GM12878 (cell line): ENCODE measurements at regions not wholly inside any gene's neighbourhood (a gene's known extent, or its start where the extent isn't known, plus 50 kb on each side); places are given as distances from the start of the nearest gene placed in this dataset.

Source experiments
- ATAC-seq: fragments of 200-7000 bp; cut with Tn5 transposase; 3 replicates; pipeline ENCODE4 v1.9.1; 2020; ENCODE audit warnings: mild to moderate bottlenecking, moderate library complexity
- BruUV-seq: library from RNA; stranded (reverse); fragments of 400-500 nt; replicated peaks from 2 replicates; lab custom pipeline; 2021; lab: Mats Ljungman, UMichigan
- CTCF ChIA-PET: fragments of 300-600 bp; sonication (Branson Sonifier 250); formaldehyde crosslinking; extraction: SDS; loops from one replicate; lab custom pipeline; 2021; ENCODE audit warnings: inconsistent platforms; lab: Yijun Ruan, JAX
- POLR2A ChIA-PET: fragments of 350-600 bp; formaldehyde crosslinking; extraction: SDS; loops from one replicate; lab custom pipeline; 2021; ENCODE audit warnings: inconsistent platforms; lab: Charles Lee
- RAD21 ChIA-PET: fragments of 300-600 bp; sonication (Branson Sonifier 250); formaldehyde crosslinking; loops from one replicate; lab custom pipeline; 2023; ENCODE audit warnings: antibody characterized with exemption; ENCODE audit not compliant: unreplicated experiment; lab: Charles Lee
- SMC1A ChIA-PET: fragments of 300-600 bp; sonication (Branson Sonifier 250); formaldehyde crosslinking; loops from one replicate; lab custom pipeline; 2023; ENCODE audit not compliant: unreplicated experiment, uncharacterized antibody; lab: Charles Lee
- DNase-seq: peaks from one replicate; pipeline ENCODE4 v3.0.0-alpha.2; 2011; ENCODE audit warnings: low read depth, low spot score
- FAIRE-seq: peaks from 3 replicates; lab custom pipeline; 2011; peaks lifted over from hg19 to GRCh38; lab: Jason Lieb, UNC
- H2AFZ ChIP-seq: 2 replicates; pipeline ENCODE4 v1.6.0; 2011; ENCODE audit warnings: low read depth, low read length, control low read depth; ENCODE audit not compliant: control insufficient read depth
- H3K27ac ChIP-seq: 2 replicates; pipeline ENCODE4 v1.5.1; 2011; ENCODE audit warnings: control low read depth; ENCODE audit not compliant: control insufficient read depth, insufficient read depth
- H3K27me3 ChIP-seq, 2 experiments: replicated peaks in 1 of 2; 2 replicates each; pipeline versions ENCODE4 v1.6.0 to v1.6.1; 2011; ENCODE audit warnings: low read length in 1 of 2; ENCODE audit not compliant: control insufficient read depth in 2 of 2, insufficient read depth in 2 of 2
- H3K36me3 ChIP-seq, 2 experiments: 2 replicates each; pipeline ENCODE4 v1.5.1; 2011; ENCODE audit warnings: low read length in 1 of 2; ENCODE audit not compliant: control insufficient read depth in 2 of 2, insufficient read depth in 2 of 2
- H3K4me1 ChIP-seq: 2 replicates; pipeline ENCODE4 v1.6.1; 2011; ENCODE audit warnings: mild to moderate bottlenecking, low read length, moderate library complexity, mixed read lengths; ENCODE audit not compliant: control insufficient read depth, insufficient read depth
- H3K4me2 ChIP-seq: 2 replicates; pipeline ENCODE4 v1.6.0; 2011; ENCODE audit warnings: control low read depth; ENCODE audit not compliant: control insufficient read depth, insufficient read depth
- H3K4me3 ChIP-seq: fragments of 200-600 bp; sonication (generic); 2 replicates; pipeline ENCODE4 v1.5.1; 2016
- H3K79me2 ChIP-seq: 2 replicates; pipeline ENCODE4 v1.6.0; 2011; ENCODE audit warnings: low read length; ENCODE audit not compliant: control insufficient read depth, insufficient read depth
- H3K9ac ChIP-seq: 2 replicates; pipeline ENCODE4 v1.8.0; 2011; ENCODE audit warnings: low read length, control low read depth, mixed read lengths; ENCODE audit not compliant: control insufficient read depth, insufficient read depth
- H3K9me3 ChIP-seq: replicated peaks from 3 replicates; pipeline ENCODE4 v1.5.1; 2011; ENCODE audit warnings: mild to moderate bottlenecking, low read length; ENCODE audit not compliant: control insufficient read depth, insufficient read depth
- H4K20me1 ChIP-seq: 2 replicates; pipeline ENCODE4 v1.6.0; 2011; ENCODE audit not compliant: control insufficient read depth, insufficient read depth
- CBFB ChIP-seq: IDR thresholded peaks from 2 replicates; pipeline ENCODE4 v1.6.1; 2016; ENCODE audit warnings: antibody characterized with exemption, low read depth
- CUX1 ChIP-seq: IDR thresholded peaks from 2 replicates; pipeline ENCODE4 v1.6.1; 2012; ENCODE audit warnings: improper control_type of control experiment, low read depth, low read length; ENCODE audit not compliant: insufficient replicate concordance
- ETV6 ChIP-seq, 2 experiments: fragments of 450-650 bp in 1 of 2; IDR thresholded peaks in 1 of 2; conservative IDR thresholded peaks in 1 of 2; 2 replicates each; pipeline ENCODE4 v1.6.1; 2014; ENCODE audit warnings: antibody characterized with exemption in 1 of 2, borderline replicate concordance in 1 of 2, low read depth in 1 of 2, mild to moderate bottlenecking in 1 of 2, moderate library complexity in 1 of 2
- GABPA ChIP-seq: IDR thresholded peaks from 2 replicates; pipeline ENCODE4 v1.6.1; 2014; ENCODE audit warnings: antibody characterized with exemption, low read depth, mild to moderate bottlenecking, inconsistent platforms
- JUNB ChIP-seq: IDR thresholded peaks from 2 replicates; pipeline ENCODE4 v1.6.1; 2016; ENCODE audit warnings: antibody characterized with exemption, mild to moderate bottlenecking
- RAD51 ChIP-seq: fragments of 450-650 bp; IDR thresholded peaks from 2 replicates; pipeline ENCODE4 v1.6.1; 2016; ENCODE audit warnings: moderate library complexity, mild to moderate bottlenecking, inconsistent platforms
- RB1 ChIP-seq: fragments of 450-650 bp; formaldehyde crosslinking; IDR thresholded peaks from 2 replicates; pipeline ENCODE4 v1.6.1; 2017; ENCODE audit warnings: mild to moderate bottlenecking, borderline replicate concordance
- SIX5 ChIP-seq: IDR thresholded peaks from 2 replicates; pipeline ENCODE4 v1.6.1; 2011; ENCODE audit warnings: mild to moderate bottlenecking, low read depth, low read length, moderate library complexity; ENCODE audit not compliant: severe bottlenecking
- SMC3 ChIP-seq: IDR thresholded peaks from 2 replicates; pipeline ENCODE4 v1.6.1; 2011; ENCODE audit warnings: low read length, improper control_type of control experiment, borderline replicate concordance
- ZNF217 ChIP-seq: fragments of 450-650 bp; IDR thresholded peaks from 2 replicates; pipeline ENCODE4 v1.6.1; 2017; ENCODE audit warnings: antibody characterized with exemption, mild to moderate bottlenecking
- ZZZ3 ChIP-seq: IDR thresholded peaks from 2 replicates; pipeline ENCODE4 v1.6.1; 2011; ENCODE audit warnings: low read depth; ENCODE audit not compliant: control insufficient read depth, insufficient read length
- WGBS: methylation state at CpG from one replicate; pipeline ENCODE4 v1.1.6; 2016; ENCODE audit warnings: low lambda C conversion rate; ENCODE audit not compliant: insufficient replicate concordance, insufficient coverage; ENCODE audit errors: missing lambda C conversion rate; 5-methylcytosine and 5-hydroxymethylcytosine counted together
- in situ Hi-C: fragments of 300-500 bp; cut with MboI; formaldehyde crosslinking; loops from 9 replicates; pipeline ENCODE4 v1.14.3; 2018; ENCODE audit warnings: mixed read lengths
- intact Hi-C: fragments of 100-400 bp; cut with micrococcal nuclease; formaldehyde crosslinking; loops from one replicate; pipeline ENCODE4 v1.14.2; 2022; ENCODE audit not compliant: unreplicated experiment
- TF ChIP-seq, protein P1 (sequence below): IDR thresholded peaks from 2 replicates; pipeline ENCODE4 v1.6.1; 2011; ENCODE audit warnings: low read depth, mild to moderate bottlenecking, low read length, moderate library complexity, borderline replicate concordance; ENCODE audit errors: extremely low read depth
- TF ChIP-seq, protein P2 (sequence below): fragments of 450-650 bp; IDR thresholded peaks from 2 replicates; pipeline ENCODE4 v1.6.1; 2017; ENCODE audit warnings: borderline replicate concordance
- TF ChIP-seq, protein P3 (sequence below): fragments of 150-350 bp; IDR thresholded peaks from 2 replicates; pipeline ENCODE4 v1.6.1; 2014; ENCODE audit warnings: mild to moderate bottlenecking, low read depth, low read length

DNA sequence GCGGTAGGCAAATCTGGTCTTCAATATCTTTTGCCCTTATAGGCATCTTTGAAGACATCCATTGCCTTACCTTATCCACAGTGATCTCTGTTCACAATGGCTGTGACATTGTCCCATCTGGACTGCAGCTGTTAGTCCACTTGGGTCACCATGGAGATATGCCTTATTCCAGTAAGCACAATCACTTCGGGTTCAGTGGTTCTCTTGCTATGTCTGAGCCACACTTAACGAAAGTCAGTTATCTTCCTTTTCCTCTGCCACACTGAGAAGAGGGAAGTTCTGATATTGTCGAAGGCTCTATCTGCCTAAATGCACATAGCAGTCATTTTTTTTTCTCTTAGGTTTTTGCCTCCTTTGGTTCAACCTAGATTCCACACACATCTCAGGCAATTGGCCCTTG is 119.0 kb upstream of the SATB1 start (continued):
- TF ChIP-seq, protein P1, sequence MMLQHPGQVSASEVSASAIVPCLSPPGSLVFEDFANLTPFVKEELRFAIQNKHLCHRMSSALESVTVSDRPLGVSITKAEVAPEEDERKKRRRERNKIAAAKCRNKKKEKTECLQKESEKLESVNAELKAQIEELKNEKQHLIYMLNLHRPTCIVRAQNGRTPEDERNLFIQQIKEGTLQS, result no peak

DNA sequence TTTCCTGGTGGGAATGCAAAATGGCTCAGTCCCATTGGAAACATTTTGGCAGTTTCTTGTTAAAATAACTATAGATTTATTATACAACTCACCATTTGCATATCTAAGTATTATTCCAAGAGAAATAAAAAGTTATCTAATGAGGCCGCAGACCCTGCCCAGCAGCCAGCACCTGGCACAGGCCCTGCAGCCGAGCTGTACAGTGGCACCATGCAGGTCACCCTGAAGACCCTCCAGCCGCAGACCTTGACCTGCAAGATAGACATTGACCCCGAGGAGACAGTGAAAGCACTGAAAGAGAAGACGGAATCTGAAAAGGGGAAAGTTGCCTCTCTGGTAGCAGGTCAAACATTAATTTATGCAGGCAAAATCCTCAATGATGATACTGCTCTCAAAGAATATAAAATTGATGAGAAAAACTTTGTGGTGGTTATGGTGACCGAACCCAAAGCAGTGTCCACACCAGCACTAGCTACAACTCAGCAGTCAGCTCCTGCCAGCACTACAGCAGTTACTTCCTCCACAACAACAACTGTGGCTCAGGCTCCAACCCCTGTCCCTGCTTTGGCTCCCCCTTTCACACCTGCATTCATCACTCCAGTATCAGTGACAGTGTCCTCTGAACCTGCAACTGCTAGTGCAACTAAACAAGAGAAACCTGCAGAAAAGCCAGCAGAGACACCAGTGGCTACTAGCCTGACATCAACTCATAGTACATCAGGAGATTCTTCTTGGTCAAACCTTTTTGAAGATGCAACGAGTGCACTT is 113.5 kb upstream of the SATB1 start:
- ATAC-seq, result no peak
- H3K27me3 ChIP-seq, result no peaks in the 10 kb centered on the region
- CTCF ChIA-PET, result no interaction called here
- no peaks in the 10 kb centered on the region for H3K4me1 ChIP-seq
- no peak overlapping the region for H2AFZ ChIP-seq
- no peak overlapping the region for H3K27ac ChIP-seq
- in situ Hi-C loops, result no loop called here
- H3K9ac ChIP-seq, result no peak overlapping the region
- no peak overlapping the region for H3K4me2 ChIP-seq
- POLR2A ChIA-PET, result no interaction called here
- H3K36me3 ChIP-seq, result no peaks in the 10 kb centered on the region
- intact Hi-C loops, result no loop called here
- 17% methylated on average over 7 of the region's 7 CpGs for WGBS
- no peaks in the 10 kb centered on the region for H3K79me2 ChIP-seq
- no peak overlapping the region for H3K4me3 ChIP-seq
- no peaks in the 10 kb centered on the region for H4K20me1 ChIP-seq
- FAIRE-seq, result no peak
- no peaks in the 10 kb centered on the region for H3K9me3 ChIP-seq
- SMC1A ChIA-PET, result no interaction called here
- DNase-seq, result no peak
- no TSS peak for BruUV-seq
- RAD21 ChIA-PET, result no interaction called here
- no peak for TF ChIP-seq ZZZ3
- no peak for TF ChIP-seq JUNB
- TF ChIP-seq RAD51, result no peak
- TF ChIP-seq ZNF217, result no peak
- no peak for TF ChIP-seq CUX1
- TF ChIP-seq SMC3, result no peak
- no peak for TF ChIP-seq RB1
- TF ChIP-seq GABPA, result no peak
- no peak for TF ChIP-seq ETV6 (conservative IDR thresholded peaks at IDR 0.05 in 1 of 2, IDR thresholded peaks at IDR 0.05 in 1 of 2; ENCODE audit: borderline replicate concordance in 1 of 2, low read depth in 1 of 2)
- TF ChIP-seq, protein P2, sequence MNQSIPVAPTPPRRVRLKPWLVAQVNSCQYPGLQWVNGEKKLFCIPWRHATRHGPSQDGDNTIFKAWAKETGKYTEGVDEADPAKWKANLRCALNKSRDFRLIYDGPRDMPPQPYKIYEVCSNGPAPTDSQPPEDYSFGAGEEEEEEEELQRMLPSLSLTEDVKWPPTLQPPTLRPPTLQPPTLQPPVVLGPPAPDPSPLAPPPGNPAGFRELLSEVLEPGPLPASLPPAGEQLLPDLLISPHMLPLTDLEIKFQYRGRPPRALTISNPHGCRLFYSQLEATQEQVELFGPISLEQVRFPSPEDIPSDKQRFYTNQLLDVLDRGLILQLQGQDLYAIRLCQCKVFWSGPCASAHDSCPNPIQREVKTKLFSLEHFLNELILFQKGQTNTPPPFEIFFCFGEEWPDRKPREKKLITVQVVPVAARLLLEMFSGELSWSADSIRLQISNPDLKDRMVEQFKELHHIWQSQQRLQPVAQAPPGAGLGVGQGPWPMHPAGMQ, result no peak
- TF ChIP-seq CBFB, result no peak
- TF ChIP-seq SIX5, result no peak
- TF ChIP-seq, protein P3, sequence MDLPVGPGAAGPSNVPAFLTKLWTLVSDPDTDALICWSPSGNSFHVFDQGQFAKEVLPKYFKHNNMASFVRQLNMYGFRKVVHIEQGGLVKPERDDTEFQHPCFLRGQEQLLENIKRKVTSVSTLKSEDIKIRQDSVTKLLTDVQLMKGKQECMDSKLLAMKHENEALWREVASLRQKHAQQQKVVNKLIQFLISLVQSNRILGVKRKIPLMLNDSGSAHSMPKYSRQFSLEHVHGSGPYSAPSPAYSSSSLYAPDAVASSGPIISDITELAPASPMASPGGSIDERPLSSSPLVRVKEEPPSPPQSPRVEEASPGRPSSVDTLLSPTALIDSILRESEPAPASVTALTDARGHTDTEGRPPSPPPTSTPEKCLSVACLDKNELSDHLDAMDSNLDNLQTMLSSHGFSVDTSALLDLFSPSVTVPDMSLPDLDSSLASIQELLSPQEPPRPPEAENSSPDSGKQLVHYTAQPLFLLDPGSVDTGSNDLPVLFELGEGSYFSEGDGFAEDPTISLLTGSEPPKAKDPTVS, result no peak
